ENCODE measurements at regions not wholly inside any gene's neighbourhood (a gene's known extent, or its start where the extent isn't known, plus 50 kb on each side); places are given as distances from the start of the nearest gene placed in this dataset.
"Not testable (repeated sequence)": the region's sequence is repeated elsewhere in the genome, so short reads cannot be mapped to it uniquely, and the experiment has no call there.

- DNase-seq = no peak
These were observed 201.7 kb downstream of the NNT start for GRCh38 chr5:43804723-43805122.

GRCh38 chr5:43804041-43804440 lies 201.1 kb downstream of the NNT start:
- DNase-seq = no peak

GRCh38 chr5:43802651-43803050 lies 199.7 kb downstream of the NNT start:
- DNase-seq = no peak

GRCh38 chr5:43802119-43802518 lies 199.1 kb downstream of the NNT start:
- DNase-seq = peak in 1 of 2 experiments; percentile 11

- no peak for DNase-seq
These were observed 195.8 kb downstream of the NNT start for GRCh38 chr5:43798740-43799139.

- not testable (repeated sequence) for DNase-seq
These were observed 188.9 kb downstream of the NNT start for GRCh38 chr5:43791880-43792279.

GRCh38 chr5:43785198-43785597 lies 182.2 kb downstream of the NNT start:
- DNase-seq = no peak

GRCh38 chr5:43780586-43780985 lies 177.6 kb downstream of the NNT start:
- DNase-seq = no peak

- no peak for DNase-seq
These were observed 172.0 kb downstream of the NNT start for GRCh38 chr5:43774881-43775399.

- DNase-seq = no peak
These were observed 170.5 kb downstream of the NNT start for GRCh38 chr5:43773478-43773844.

GRCh38 chr5:43772764-43773477 lies 169.9 kb downstream of the NNT start:
- peak; percentile 42 to 48 for DNase-seq

GRCh38 chr5:43772458-43772763 lies 169.4 kb downstream of the NNT start:
- DNase-seq = no peak

- DNase-seq = no peak
These were observed 168.6 kb downstream of the NNT start for GRCh38 chr5:43771611-43772031.

GRCh38 chr5:43769571-43770355 lies 166.8 kb downstream of the NNT start:
- DNase-seq = no peak

All from Kasumi-1 (cell line).